Ammon's horn (tissue), 1 donor: ENCODE measurements at regions not wholly inside any gene's neighbourhood (a gene's known extent, or its start where the extent isn't known, plus 50 kb on each side); places are given as distances from the start of the nearest gene placed in this dataset.

Experiments used
- DNase-seq: peaks from one replicate; pipeline ENCODE4 v3.0.0-alpha.2; 2016; ENCODE audit warnings: low spot score

DNA sequence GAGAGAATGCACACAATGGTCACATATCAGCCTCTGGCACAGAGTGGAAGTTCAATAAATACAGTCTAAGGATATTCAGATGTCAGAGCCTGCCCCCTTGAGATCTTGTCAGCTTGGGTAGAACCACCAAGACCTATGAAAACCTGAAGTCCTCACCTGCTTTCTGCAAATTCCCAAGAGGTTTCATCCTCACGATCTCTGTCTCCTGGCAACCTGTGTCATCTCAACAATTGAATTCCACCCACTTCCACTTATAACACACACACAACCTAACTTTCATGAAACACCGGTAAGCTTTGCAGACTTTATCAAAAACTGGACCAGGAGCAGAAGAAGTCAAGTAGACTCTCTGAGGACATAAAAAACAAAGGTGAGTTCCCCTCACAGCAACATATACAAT, 151.6 kb upstream of the SLC30A5 start:
- DNase-seq, result no peak

- no peak for DNase-seq
These were observed 147.1 kb upstream of the SLC30A5 start for GRCh38 chr5:68946728-68947127.

GRCh38 chr5:68947986-68948385, 145.8 kb upstream of the SLC30A5 start:
- no peak for DNase-seq

DNA sequence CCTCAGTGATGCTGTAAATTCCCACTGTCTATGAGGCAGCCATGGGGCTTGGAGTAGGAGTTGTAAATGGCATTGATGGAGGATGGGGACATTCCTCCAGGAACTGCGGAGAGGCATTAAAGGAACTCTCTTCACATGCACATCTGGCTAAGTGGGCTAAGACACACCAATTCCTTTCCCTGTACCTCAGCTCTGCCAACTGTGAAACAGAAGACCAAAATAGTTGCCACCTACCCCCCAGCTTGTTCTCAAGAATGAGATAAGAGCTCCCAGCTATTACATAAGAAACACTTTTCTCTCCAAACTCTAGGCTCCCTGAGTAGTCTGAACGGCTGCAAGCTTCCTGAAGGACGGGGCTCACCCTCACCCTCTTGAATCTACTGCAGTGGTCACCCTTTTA, 144.6 kb upstream of the SLC30A5 start:
- DNase-seq, result no peak

DNA sequence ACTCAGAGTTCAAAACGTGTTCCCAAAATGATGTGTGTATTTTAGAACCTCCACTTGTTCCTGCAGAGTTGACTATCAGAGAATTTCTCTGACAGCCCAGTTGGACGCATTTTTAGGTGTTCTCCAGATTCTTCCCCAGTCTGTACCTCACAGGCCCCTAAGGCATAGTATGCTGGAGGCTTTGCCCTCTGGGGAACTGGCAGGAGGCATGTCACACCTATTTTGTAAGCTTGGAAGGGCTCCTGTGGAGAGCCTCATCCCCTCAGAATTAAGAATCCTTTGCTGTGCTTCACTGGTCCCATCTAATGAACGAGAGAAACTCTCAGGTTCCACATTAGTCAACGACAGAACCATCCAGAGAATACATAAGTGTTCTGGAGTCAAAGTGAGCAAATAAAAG, 144.1 kb upstream of the SLC30A5 start:
- no peak for DNase-seq

- no peak for DNase-seq
These were observed 143.7 kb upstream of the SLC30A5 start for GRCh38 chr5:68950125-68950524.

- DNase-seq, result no peak
These were observed 142.9 kb upstream of the SLC30A5 start for GRCh38 chr5:68950930-68951329.

DNA sequence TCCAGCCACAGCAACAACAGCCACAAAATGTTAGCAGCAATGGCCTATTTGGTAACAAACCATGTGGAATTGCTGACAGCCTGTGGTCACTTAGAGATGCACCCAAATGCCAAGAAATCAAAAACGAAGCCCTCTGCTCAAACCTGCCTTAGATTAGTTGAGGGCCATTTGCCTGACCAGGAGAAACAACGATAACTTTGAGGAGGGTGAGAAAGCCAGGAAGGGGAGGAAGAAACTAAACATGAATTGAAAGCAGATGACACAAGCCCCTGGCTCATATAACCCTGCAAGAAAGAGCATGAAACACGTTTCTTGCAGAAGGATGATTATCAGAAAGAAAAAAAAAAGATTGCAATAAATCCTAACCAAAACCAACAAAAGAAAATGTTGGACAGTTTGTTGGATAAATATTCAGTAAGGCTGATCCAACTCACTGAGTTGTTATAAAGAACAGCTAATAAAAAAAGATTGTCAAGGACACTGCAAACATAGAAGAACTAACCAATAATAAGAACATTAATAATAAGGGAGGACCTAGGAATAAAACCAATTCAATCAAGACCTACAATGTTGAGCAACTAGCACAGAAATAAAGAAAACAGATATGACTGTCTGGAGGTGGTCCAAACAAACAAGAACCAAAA, 140.5 kb upstream of the SLC30A5 start:
- DNase-seq, result no peak

- no peak for DNase-seq
These were observed 139.8 kb upstream of the SLC30A5 start for GRCh38 chr5:68953875-68954617.

- DNase-seq, result no peak
These were observed 139.2 kb upstream of the SLC30A5 start for GRCh38 chr5:68954618-68954910.

- no peak for DNase-seq
These were observed 136.2 kb upstream of the SLC30A5 start for GRCh38 chr5:68957591-68957990.

DNA sequence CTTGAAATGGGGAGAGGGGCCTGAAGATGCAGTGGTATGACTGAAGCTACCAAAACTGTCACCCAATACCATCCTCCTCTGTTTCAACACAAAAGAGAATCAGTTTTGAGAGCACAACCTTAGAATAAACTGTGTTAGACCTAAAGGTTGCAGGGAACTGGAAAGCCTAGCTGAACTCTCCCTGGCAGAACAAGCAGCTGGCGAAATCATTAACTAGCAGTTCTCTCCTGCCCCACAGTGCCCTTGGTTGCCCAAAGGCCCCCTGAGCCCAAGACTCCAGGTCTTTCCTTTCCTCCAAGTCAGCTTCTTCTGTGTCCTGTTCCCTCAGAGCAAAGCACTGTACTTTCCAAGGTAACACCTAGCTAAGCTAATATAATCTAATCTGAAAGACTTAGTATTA, 135.4 kb upstream of the SLC30A5 start:
- no peak for DNase-seq

- no peak for DNase-seq
These were observed 133.4 kb upstream of the SLC30A5 start for GRCh38 chr5:68960456-68960855.

GRCh38 chr5:68960961-68961360, 132.9 kb upstream of the SLC30A5 start:
- DNase-seq, result no peak

DNA sequence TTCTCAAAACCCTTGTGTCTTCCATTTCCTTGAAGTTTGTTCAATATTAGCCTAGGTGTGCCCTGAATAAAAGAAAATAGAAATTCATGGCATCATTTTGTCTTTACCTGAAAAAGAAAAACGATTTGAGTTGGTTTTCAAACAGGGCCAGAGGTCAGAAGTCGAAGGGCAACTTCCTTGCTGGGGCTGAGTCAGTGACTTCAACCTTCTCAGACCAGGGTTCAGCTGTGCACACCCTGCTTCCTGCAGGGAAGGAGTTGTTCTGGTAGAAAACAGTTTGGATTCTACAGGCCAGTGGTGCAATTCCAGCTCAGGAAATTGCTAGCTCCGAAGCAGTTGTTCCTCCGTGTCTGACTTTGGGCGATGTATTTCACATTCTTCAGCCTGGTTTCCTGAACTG, 132.1 kb upstream of the SLC30A5 start:
- DNase-seq, result no peak

- peak; percentile 76 for DNase-seq
These were observed 130.9 kb upstream of the SLC30A5 start for GRCh38 chr5:68962757-68963484.

DNA sequence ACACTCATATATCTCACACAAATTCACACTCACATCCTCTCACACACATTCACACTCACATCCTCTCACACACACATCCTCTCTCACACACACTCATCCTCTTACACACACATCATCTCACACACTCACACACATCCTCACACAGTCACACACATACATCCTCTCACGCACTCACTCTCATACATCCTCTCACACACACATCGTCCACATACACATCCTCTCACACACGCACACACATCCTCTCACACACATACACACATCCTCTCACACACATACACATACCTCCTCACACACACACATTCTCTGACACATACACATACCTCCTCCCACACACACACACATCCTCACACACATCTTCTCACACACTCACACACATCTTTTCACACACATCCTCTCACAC, 129.1 kb upstream of the SLC30A5 start:
- DNase-seq, result no peak

DNA sequence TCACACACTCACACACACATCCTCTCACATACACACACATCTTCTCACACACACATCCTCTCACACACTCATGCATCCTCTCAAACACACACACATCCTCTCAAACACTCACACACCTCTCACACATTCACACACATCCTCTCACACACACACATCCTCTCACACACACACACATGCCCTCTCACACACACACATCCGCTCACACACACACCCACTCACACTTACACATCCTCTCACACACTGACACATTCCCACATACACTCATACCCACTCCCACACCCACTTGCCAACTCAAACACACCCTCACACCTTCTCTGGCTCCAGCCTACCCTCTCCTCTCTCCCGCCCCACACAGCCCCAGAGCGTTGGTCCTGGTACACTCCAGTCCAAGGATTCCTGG, 127.9 kb upstream of the SLC30A5 start:
- no peak for DNase-seq

- no peak for DNase-seq
These were observed 127.2 kb upstream of the SLC30A5 start for GRCh38 chr5:68966596-68966995.

GRCh38 chr5:68968429-68968828, 125.4 kb upstream of the SLC30A5 start:
- DNase-seq, result no peak

DNA sequence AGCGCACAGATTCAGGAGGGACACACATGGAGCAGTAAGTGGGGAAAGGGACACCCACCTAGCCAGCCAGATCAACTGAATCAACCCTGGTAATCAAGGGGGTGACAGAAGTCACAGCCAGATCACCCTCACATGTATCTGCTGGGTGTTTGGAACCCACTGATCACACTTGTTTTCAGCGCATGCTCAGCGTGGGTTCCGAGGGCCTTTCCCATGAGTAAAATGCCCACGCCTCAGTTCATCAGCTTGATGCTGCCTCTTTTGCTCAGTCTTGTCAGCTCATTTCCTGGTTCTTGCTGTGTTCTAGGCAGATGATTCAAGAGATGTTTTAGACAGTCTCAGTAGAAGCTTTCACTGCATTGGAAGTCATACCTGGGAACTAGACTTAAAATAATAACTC, 123.2 kb upstream of the SLC30A5 start:
- no peak for DNase-seq

DNA sequence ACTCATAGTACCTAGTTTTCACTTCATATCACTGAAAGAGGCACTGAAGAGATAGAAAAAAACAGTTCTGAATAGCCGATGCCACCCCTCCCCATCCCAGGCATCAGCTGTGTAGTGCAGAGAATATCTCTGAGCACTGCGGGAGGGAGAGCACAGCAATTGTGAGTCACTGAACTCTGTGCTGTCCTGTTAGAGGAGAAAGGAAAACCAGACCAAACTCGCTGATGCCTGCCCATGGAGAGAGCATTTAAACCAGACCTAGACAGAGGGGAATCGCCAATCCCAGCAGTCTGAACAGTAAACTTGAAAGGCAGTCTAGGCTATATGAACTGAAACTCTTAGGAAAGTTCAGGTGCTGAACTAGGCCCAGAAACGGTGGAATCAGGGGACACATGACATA, 120.1 kb upstream of the SLC30A5 start:
- DNase-seq, result no peak

- no peak for DNase-seq
These were observed 110.8 kb upstream of the SLC30A5 start for GRCh38 chr5:68983043-68983442.

DNA sequence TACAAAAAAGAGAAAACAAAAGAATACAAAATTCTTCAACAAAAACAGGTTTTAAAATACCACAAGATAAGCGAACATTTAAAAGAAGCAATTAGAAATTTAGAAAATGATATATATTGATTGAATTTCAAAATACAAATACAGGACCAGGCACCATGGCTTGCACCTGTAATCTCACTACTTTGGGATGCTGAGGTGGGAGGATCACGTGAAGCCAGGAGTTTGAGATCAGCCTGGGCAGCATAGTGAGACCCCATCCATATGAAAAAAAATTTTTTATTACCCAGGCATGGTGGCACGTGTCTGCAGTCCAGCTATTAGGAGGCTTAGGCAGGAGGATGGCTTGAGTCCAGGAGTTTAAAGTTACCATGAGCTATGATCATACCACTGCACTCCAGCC, 109.9 kb upstream of the SLC30A5 start:
- DNase-seq, result no peak
